ENCODE measurements at regions not wholly inside any gene's neighbourhood (a gene's known extent, or its start where the extent isn't known, plus 50 kb on each side); places are given as distances from the start of the nearest gene placed in this dataset.

GRCh38 chr13:39938596-39938995 is 283.1 kb downstream of the COG6 start:
- no peak for DNase-seq (ENCODE audit: low read depth in 3 of 3)

GRCh38 chr13:39941236-39941635 is 285.8 kb downstream of the COG6 start:
- DNase-seq (ENCODE audit: low read depth in 3 of 3): no peak

DNA sequence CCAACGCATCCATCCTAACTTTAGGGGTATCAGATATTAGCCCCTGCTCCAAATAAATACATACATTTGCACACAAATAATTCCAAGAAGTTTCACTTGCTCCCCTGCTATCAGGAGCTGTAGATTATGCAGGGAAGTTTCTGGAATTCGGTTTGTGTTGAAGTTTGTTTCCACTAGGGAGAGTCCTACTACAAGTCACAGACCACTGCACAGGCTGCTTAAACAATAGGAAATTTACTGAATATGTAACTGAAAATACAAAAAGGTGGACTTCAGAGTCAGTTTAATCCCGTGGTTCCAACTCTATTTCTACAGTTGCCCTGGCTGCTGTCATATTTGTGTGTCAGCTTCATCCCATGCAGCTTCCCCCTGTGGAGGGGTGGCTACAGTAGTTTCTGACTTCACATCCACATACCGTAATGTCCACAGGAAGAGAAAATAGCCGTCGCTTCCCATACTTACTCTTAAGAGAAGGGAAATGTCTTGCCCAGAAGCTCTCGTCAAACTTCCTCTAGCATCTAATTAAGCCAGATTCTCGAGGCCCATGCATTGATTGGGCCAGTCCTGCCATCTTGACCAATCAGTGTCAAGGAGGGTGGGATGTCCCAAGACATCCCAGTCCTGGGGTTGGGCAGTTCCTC is 286.6 kb downstream of the COG6 start:
- no peak for DNase-seq (ENCODE audit: low read depth in 3 of 3)

DNA sequence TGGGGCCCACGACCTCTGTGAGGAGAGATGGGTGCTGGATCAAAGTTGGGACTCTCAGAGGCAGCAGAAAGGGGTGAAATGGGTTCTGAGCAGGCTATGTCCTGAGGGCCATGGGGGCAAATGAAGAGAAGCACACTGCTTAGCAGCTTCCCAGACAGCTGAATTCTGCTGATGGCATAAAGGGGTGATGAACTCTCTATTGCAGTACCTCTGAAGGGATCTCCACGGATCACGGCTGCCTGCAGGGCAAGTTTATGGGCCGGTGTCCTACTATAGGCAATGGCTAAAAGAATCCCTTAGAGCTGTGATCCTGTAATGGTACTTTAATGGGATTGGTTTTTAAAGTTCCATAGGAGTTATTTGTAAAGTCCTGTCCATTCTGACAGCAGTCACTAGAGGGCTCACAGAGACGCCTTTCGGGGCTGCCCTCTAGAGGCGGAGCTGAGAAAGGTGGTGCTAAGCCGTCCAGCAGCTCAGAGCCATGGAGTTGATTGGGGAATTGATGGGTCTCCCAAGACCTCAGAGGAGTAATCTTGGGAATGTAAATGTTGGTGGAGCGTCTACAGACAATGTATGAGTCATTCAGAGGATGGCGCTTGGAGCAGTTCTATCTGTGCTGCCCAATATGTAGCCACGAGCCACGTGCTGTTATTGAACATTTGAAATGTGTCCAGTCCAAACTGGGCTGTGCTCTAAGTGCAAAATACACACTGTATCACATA is 287.3 kb downstream of the COG6 start:
- peak; percentile 52 to 67 (median 58) for DNase-seq (ENCODE audit: low read depth in 3 of 3)

DNA sequence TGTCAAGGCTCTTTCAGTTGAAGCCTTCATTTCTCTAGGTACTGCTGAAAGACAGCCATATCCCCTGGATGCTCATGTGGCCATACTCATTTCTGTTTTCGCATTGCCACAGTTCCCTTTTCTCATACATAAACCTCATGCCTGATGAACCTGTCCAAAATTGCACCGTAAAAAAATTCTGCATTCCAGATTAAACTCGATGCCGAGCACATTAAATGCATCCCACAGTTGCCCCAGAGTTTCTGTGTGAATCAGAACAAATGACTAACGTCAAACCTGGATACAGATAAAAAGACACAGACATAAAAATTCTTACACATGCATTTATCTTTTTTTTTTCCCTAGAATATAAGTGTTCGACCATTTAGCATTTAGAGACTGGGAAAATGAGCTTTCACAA is 288.2 kb downstream of the COG6 start:
- no peak for DNase-seq (ENCODE audit: low read depth in 3 of 3)

DNA sequence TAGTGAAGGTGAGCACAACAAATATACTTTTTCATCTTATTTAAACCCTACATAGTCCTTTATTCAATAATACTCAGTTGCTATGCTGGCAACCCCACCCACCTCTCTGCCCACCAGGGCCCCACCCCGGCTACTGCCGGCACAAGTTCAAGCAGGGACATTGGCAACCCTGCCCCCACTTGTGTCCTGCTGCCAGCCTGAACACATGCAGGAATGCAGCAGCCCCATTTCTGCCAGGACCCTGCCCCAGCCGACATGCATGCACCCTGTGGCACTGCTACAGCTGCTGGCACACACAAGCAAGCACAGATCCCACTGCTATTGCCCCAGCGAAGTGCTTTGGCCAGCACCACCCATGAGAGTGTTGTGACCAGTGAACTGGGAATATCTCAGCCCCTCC is 289.8 kb downstream of the COG6 start:
- no peak for DNase-seq (ENCODE audit: low read depth in 3 of 3)

DNA sequence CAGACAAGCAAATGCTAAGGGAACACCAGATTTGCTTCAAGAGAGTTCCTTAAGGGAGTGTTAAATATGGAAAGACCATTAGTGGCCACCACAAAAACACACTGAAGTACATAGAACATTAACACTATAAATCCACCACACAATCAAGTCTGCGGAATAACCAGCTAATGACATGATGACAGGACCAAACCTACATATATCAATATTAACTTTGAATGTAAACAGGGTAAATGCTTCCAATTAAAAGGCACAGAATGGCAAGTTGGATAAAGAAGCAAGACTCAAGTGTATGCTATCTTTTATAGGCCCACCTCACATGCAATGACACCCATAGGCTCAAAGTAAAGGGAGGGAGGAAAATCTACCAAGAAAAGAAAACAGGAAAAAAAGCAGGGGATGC is 291.3 kb downstream of the COG6 start:
- DNase-seq (ENCODE audit: low read depth in 3 of 3): no peak

GRCh38 chr13:39951301-39951700 is 295.8 kb downstream of the COG6 start:
- DNase-seq (ENCODE audit: low read depth in 3 of 3): no peak

DNA sequence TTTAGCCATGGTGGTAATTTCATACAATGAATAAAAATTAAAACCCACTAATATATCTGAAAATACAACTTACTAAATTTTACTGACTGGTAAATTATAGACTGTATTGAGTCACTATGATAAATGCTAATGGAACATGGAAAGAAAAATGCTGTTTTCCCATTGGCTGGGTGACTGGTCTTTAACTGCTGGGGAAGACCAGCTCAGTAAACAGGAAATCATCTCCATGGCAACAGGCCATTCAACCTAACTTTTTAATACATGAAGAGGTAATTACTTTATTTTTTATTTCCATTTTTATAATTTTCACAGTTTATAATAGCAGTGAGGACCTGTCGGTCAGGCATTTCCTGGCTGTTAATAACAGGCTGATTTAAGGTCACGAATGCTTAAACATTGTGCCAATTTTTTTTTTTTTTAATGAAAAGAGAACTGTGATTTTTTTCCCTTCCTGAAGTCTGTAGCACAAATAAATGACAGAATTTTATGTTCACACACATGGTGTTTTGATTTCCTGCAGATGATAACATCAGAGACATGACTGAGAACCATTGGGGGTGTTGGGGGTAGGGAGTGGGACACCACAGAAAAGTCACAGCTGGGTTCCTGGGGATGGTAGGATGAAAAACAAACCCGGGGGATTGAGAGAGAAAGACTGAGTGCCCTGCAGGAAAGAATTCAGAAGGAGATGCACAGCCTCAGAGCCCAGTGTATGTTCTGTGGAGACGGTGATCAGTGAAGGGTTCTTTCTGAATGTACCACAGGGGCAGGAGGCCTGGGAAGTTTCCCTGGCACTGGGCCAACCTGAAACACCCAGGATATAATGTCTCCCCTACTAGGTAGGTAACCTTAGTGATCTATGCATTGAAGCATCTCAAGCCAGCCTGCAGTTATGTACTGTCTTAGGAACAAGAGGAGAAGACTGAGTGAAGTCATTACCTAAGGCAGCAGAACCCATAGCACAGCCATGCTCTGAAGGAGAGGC is 297.1 kb downstream of the COG6 start:
- DNase-seq (ENCODE audit: low read depth in 3 of 3): no peak

GRCh38 chr13:39954476-39954875 is 299.0 kb downstream of the COG6 start:
- no peak for DNase-seq (ENCODE audit: low read depth in 3 of 3)

GRCh38 chr13:39955560-39955959 is 300.1 kb downstream of the COG6 start:
- no peak for DNase-seq (ENCODE audit: low read depth in 3 of 3)

- DNase-seq (ENCODE audit: low read depth in 3 of 3): peak in 2 of 3 donors; percentile 27 to 34
Measured at GRCh38 chr13:39956036-39956435, 300.6 kb downstream of the COG6 start.

DNA sequence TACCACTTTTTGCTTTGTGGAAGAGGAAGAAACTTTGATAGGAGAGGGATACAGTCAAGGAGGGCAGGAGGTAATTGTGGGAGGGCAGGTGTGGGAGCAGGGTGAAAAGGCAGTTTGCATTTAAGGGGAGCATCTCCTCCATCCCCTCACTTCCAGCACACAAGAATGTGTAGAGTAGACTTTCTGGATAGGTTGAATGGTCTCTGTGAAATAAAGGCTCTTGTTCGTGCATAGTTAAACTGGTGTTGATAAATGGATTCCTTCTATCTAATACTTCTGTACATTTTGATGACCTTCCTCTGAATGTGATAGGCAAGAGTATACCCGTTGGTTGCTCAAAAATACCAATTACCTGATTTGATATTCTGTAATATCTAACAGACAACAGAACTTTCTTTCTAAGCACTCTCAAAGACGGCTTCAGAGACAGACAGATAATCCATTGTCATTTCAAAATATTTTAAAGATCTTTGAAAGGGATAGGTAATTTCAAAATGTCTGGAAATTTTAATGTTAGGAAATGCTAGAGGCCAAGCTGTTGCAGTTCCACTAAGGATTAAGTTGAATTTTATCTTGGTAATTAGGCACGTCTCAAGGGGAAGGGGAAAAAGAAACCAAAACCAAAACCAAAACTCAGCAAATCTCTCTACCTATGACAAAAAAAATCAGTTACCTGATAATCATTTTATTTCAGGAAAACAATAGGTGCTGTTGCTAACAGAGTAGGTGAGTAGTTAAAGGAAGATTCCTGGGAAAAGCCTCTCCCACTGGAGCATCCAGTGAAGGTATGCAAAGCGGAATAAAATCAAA is 302.6 kb downstream of the COG6 start:
- DNase-seq (ENCODE audit: low read depth in 3 of 3): no peak

- DNase-seq (ENCODE audit: low read depth in 3 of 3): no peak
Measured at GRCh38 chr13:39959497-39960144, 304.2 kb downstream of the COG6 start.

- DNase-seq (ENCODE audit: low read depth in 3 of 3): no peak
Measured at GRCh38 chr13:39960191-39960590, 304.7 kb downstream of the COG6 start.

DNA sequence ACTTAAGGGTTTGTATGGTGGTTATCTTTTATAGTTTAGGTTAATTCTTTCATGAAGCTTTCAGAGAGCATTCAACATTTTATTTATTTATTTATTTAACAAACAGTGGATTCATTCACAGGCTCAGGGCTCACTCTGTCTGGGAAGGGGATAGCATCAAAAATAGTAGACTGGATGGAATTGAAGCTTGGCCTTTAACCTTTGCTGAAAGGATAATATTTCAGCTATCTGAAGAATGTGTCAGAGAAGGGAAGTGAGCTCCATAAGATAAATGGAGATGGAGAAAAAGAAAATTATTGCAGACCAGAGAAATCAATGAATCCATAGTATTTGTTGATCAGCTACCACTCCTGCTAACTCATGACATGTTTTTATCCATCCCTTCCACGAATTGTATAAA is 305.6 kb downstream of the COG6 start:
- DNase-seq (ENCODE audit: low read depth in 3 of 3): no peak

DNA sequence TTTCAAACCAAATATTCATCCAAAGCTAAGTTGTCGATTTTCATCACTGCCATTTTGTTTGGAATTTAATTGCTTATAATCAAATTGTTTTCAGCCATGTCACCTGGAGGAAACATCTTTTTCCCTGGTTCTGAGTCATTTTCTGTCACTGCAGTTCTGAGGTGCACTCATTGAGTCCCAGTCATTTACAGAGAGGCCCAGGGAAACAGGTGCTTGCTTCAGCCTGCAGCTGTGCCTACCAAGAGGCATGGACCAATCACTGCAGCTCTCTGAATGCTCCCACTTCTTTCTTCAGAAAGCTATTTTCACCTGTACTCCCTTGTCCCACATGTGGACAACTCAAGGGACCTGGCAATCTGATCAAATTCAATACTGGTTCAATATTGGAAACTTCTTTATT is 308.1 kb downstream of the COG6 start:
- no peak for DNase-seq (ENCODE audit: low read depth in 3 of 3)

DNA sequence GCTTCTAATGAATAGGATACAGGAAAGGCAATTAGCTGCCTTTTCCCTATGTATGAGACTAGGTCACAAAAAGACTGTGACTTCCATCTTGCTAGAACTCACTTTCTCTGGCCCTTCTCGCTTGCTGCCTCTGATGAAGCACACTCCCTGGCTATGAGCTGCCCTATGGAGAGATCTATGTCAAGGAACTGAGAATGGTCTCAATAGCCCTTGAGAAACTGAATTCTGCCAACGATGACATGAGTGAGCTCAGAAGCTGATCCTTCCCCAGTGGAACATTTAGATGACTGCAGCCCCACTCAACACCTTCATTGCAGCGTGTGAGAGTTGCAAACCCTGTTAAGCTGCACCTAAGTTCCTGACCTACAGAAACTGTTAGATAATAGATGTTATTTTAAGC is 309.8 kb downstream of the COG6 start:
- DNase-seq (ENCODE audit: low read depth in 3 of 3): no peak

DNA sequence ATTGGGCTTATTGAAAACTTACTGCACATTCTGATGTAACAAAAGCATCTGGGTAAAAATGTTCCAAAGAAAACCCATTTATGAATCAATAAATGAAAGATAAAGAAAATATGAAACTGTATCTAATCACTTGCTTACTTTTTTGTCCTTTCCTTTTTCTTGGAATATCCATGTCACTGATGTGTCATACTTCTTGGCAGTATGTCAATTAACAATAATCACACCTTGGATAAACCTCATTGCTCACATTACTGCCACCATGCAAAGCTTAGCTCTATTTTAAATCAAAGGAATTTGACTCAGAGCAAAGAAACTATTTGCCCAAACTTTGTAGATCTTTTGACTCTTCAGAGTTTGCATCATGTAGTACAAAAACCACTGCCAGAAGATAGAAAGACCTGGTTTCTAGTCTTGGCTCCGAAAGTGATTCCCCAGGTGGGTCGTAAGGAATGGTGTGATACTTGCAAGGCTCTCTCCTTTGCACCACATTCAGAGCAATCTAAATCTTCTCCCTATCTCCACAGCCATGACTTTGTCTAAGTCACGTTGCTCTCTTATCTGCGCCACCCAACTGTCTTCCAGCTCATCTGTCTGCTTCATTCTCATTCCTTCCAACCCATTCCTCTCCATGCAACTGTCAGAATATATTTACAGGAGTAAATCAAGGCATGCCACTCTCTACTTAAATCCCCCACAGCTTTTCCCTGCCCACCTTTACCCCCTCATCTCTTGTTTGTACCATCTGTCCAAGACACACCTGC is 311.9 kb downstream of the COG6 start:
- DNase-seq (ENCODE audit: low read depth in 3 of 3): no peak
